Cardiac septum (tissue), 1 donor: ENCODE measurements at regions not wholly inside any gene's neighbourhood (a gene's known extent, or its start where the extent isn't known, plus 50 kb on each side); places are given as distances from the start of the nearest gene placed in this dataset.
"Not testable (repeated sequence)": the region's sequence is repeated elsewhere in the genome, so short reads cannot be mapped to it uniquely, and the experiment has no call there.

Experiments
- DNase-seq: peaks from one replicate; pipeline ENCODE4 v3.0.0-alpha.2; 2020; ENCODE audit warnings: low spot score
- intact Hi-C: fragments of 100-400 bp; cut with DNase I; formaldehyde crosslinking; loops from one replicate; pipeline ENCODE4 v1.14.0; 2022
- donor health status: DM: no; HTN: no; CAD: no.

- DNase-seq = no peak
Observed at GRCh38 chr4:128758314-128758922, 51.1 kb upstream of the JADE1 start.

DNA sequence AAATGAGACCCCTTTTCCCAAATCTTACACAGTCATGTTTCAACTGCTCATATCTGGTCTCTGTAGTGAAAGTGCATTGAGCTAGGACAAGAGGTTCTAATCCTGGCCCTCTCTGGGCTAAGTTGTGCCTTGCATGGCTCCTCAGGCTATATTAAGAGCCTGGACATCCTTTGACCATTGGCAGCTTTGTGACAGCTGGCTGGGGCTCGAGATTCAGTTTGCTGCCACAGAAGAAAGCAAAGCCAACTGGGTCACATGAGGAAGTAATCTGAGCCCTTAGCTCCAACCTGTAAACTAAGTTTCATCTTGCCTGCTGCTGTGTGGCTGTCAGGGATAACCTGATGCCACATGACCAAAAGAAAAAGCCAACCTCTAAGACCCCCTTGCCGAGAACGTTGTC is 51.8 kb upstream of the JADE1 start:
- intact Hi-C loops = no loop called here

More at GRCh38 chr4:128758314-128758922, 51.1 kb upstream of the JADE1 start:
- intact Hi-C loops = no loop called here

DNA sequence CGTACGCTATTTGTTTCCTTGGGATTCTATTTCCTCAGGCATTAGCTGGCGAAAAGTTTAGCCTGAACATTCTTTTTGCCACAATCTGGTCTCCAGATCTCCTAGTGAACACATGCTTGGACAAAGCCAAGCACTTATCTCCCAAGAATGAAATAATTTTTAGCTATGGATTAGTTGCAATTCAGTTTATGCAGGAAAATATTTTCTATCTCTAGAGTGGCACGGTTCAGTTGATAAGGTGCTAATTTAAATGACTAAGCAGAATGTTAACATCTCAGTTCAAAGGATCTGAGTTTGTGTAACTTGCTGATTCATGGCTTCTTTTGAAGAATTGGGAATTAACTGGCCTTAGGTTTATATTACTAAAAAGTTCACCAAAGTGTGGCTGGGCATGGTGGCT is 58.1 kb upstream of the JADE1 start:
- intact Hi-C loops = no loop called here
- no peak for DNase-seq

More for the DNA sequence above, 51.8 kb upstream of the JADE1 start:
- DNase-seq = no peak

GRCh38 chr4:128741748-128742147 is 67.8 kb upstream of the JADE1 start:
- DNase-seq, intact Hi-C loops: not testable (repeated sequence)

DNA sequence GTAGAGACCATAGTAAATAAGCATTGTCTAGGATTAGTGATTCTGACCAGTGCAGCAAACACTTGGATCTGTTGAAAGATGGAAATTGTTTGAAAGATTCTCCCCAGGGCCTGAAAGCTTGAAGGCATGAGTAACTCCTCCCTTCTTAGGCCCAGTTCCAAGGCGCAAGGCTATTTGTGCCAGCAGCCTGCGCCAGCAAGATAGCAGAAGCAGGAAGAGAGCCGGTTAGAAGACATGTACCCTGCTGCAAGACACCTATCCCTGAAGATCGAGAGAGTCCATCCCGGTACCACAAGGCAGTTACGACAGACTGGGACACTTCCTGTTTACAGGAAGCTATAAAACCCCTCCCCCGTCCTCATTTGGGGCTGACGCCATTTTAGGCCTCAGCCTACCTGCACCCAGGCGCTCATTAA is 72.4 kb upstream of the JADE1 start:
- intact Hi-C loops = no loop called here
- no peak for DNase-seq

- DNase-seq = no peak
- intact Hi-C loops = no loop called here
Observed at GRCh38 chr4:128735714-128736113, 73.8 kb upstream of the JADE1 start.

GRCh38 chr4:128728190-128728589 is 81.3 kb upstream of the JADE1 start:
- intact Hi-C loops = no loop called here

DNA sequence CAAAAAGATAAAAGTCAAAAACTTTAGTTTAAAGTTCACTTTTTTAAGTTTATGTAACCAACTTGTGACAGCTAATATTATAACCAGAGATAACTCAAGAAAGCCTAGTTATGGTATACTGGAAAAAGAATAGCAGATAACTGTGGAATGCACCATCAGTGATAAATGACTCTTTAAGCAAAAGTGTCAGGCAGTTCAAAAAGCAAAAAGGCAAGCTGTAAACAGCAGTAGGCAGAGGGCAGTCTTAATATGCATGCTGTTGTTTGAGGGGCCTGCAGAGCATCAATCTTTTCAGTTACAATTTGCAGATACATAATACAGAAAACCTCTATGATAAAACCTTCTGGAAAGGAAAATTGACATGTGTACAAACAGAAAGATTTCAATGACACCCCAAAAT is 81.8 kb upstream of the JADE1 start:
- no peak for DNase-seq
- intact Hi-C loops = no loop called here

More at GRCh38 chr4:128728190-128728589, 81.3 kb upstream of the JADE1 start:
- no peak for DNase-seq

DNA sequence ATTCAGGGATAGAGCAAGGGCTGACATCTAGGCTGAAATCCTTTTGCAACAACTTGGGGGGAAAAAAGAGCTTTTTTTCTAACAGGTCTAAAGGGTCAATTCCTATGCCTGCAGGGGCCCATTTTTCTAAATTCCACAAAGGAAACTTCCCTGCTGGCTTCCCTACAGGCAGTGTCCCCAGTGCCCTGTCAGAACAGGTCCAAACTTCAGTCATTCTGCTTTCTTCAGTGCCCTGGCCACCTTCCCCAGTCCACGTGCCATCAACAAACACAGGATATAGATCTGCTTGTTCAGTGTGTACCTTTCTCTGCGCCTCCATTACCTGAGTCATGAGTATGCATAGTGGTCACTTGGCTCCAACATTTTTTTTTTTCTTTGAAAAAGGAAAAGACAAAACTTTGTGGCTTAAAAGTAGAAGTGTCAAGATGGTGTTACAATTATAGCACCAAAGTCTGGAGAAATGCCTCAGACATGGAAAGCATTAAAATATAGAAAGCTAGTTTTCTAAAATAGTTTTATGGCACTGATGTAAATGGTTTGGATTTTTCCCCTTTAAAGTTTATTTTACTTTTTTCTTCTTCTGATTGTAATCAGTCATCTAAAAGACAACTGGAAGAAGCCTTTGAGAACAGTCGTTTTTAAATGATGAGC is 84.0 kb upstream of the JADE1 start:
- intact Hi-C loops = no loop called here
- no peak for DNase-seq

DNA sequence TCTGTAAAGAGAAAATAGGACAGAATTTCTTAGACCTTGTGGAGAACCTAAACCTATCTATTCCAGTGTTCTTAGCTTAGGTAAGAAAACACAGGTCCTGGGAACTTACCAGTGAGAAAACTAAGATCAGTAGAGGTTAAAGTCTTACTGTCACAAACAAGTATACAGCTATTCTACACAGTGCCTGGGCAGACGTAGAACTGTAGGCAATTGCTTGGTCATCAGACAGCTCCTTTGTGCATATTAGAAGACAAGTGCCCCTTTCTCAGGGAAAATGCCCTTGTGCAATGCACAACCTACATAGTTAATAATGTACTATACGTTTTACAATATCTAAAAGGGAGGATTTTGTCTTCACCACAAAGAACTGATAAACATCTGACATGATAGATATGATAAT is 86.6 kb upstream of the JADE1 start:
- DNase-seq = no peak
- intact Hi-C loops = no loop called here

GRCh38 chr4:128721896-128722295 is 87.6 kb upstream of the JADE1 start:
- DNase-seq = no peak
- intact Hi-C loops = no loop called here

- no peak for DNase-seq
Observed at GRCh38 chr4:128720270-128720669, 89.2 kb upstream of the JADE1 start.

GRCh38 chr4:128718768-128719167 is 90.7 kb upstream of the JADE1 start:
- intact Hi-C loops = no loop called here
- no peak for DNase-seq

More at GRCh38 chr4:128720270-128720669, 89.2 kb upstream of the JADE1 start:
- intact Hi-C loops = no loop called here

DNA sequence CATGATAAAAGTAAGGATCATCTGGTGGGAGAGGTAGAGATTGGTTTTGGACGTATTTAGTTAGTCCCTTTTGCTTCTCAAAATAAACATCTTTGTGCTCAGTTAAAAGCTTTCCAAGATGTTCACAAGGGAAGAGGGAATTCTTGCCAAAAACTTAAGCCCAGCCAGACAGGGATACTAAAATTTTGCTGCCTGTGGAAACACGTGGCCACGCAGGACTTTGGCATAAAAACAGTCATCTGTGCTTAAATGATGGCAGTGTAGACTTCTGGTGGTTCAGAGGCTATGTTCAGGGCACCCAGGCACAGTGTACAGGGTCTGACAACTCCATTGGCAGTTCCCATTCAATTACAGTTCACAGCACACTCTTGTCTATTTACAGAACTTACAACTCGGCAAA is 93.2 kb upstream of the JADE1 start:
- intact Hi-C loops = no loop called here
- no peak for DNase-seq

DNA sequence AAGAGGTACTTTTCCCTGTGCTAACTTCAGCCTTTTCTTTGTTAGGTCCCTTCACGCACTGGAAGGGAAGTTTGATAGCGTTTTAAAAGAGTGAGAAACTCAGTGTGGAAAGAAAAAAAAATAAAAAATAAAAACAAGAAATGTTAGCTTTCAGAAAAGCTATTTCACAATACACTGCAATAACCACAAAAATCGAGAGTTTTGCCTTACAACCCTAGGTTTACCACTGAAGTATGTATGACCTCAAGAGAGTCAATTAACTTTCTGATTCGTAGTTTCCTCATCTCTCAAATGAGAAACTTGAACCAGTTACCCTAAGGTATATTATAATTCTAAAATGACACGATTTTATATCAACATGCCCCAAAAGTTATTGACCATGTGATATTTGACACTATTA is 93.9 kb upstream of the JADE1 start:
- intact Hi-C loops = no loop called here
- DNase-seq = no peak

- DNase-seq = no peak
- intact Hi-C loops = no loop called here
Observed at GRCh38 chr4:128711361-128711760, 98.1 kb upstream of the JADE1 start.

- intact Hi-C loops = no loop called here
- DNase-seq = no peak
Observed at GRCh38 chr4:128709268-128709667, 100.2 kb upstream of the JADE1 start.

DNA sequence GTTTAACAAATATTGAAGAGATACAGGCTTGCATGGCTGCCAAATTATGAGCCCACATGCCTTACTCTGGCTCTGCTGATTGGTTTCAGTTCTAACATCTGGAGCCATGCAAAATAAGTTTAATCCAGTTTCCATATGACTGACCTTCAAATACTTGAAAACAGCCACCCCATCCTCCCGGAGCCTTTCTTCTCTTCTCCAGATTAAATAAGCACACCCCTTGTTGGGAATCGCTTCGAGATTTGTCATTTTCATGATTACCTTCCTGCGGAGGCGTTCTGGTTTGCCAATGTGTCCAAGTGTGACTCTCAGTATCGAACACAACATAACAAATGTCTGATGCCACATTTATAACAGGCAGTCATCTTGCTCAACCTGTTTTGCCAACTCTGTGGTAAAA is 101.6 kb upstream of the JADE1 start:
- intact Hi-C loops = no loop called here
- DNase-seq = no peak

DNA sequence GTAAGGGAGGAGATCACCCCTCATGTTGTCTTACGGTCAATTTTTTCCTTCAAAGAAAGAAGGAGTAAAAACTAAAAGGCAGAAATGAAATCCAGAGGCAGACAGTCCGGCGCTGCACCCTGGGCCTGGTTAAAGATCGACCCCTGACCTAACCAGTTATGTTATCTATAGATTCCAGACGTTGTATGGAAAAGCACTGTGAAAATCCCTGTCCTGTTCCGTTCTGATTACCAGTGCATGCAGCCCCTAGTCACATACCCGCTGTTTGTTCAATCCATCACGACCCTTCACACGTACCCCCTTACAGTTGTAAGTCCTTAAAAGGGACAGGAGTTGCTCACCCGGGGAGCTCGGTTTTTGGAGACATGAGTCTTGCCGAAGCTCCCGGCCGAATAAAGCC is 105.6 kb upstream of the JADE1 start:
- no peak for DNase-seq
- intact Hi-C loops = no loop called here

DNA sequence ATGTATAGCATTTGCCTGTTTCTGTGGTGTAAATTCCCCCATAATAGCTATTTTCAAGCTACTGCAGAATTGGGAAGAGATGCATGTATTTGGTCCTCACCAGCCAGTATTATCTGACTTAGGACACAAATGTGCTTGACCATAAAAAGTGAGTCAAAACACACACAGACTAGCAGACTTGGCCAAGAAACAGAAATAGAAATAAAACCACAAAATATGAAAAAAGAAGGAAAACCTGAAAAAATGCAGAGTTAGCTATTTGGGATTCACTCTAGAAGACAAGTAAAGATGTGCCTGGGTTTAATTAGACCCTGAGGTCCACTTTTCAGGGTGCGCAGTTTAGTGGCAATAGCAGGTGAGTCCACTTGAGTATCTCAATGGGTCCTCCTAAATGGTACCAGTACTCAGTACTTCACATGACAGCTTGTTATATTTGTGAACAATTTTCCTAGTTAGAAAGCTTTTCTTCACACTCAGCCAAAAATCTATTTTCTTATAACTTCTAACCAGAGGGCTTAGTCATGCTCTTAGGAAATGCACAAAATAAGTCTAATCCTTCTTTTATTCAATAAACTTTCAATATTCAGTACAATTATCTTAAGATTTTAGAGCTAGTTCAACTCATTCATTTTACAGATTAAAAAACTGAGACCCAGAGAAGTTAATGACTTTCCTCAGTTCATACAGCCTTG is 108.7 kb upstream of the JADE1 start:
- intact Hi-C loops = no loop called here
- DNase-seq = no peak

DNA sequence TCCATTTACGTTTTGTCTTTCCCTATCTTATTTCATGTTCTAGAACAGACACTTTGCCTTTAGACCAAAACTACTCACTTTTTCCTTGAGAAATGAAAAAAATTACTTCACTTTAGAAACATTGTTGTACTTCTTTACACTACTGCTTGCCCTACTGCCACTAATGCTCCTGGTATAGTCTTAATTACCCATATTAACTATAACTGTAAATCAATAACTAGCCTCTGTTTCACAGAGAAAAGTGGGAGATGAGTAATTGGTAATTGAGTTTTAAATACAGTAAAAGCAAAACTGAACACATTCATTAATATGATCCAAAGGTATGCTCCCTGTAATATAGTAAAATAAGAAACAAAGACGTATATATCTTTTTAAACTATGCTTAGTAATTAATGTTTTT is 111.1 kb upstream of the JADE1 start:
- DNase-seq = no peak
- intact Hi-C loops = no loop called here
